PC-9 (cell line): ENCODE measurements at regions not wholly inside any gene's neighbourhood (a gene's known extent, or its start where the extent isn't known, plus 50 kb on each side); places are given as distances from the start of the nearest gene placed in this dataset.

Experiments
- EZH2 ChIP-seq: fragments of 200-600 bp; sonication (generic); IDR thresholded peaks from 2 replicates; pipeline ENCODE4 v1.8.0; 2017; ENCODE audit warnings: antibody characterized with exemption, low read depth
- TF ChIP-seq, protein P1 (sequence below): fragments of 200-600 bp; sonication (generic); conservative IDR thresholded peaks from 2 replicates; pipeline ENCODE4 v1.6.1; 2017; ENCODE audit warnings: mixed run types, antibody characterized with exemption, mild to moderate bottlenecking, moderate library complexity

DNA sequence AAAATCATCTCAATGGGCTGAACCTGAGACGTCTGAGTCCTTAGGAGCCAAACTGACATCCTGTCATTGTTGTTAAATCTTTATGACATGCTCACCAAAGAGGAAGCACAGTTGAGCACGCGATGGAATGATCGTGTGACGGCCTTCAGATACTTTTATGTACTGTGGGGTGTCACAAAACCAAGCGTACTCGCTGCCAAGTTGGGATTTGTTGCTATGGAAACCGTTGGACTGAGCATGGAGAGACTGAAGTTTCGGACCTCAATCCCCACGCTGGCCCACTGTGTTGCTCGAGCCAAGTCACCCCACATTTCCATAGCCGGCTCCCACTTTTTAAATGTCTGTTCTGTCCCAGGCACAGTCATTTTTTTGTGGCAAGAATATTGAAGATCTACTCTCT lies 222.8 kb upstream of the SDK2 start:
- TF ChIP-seq, protein P1, sequence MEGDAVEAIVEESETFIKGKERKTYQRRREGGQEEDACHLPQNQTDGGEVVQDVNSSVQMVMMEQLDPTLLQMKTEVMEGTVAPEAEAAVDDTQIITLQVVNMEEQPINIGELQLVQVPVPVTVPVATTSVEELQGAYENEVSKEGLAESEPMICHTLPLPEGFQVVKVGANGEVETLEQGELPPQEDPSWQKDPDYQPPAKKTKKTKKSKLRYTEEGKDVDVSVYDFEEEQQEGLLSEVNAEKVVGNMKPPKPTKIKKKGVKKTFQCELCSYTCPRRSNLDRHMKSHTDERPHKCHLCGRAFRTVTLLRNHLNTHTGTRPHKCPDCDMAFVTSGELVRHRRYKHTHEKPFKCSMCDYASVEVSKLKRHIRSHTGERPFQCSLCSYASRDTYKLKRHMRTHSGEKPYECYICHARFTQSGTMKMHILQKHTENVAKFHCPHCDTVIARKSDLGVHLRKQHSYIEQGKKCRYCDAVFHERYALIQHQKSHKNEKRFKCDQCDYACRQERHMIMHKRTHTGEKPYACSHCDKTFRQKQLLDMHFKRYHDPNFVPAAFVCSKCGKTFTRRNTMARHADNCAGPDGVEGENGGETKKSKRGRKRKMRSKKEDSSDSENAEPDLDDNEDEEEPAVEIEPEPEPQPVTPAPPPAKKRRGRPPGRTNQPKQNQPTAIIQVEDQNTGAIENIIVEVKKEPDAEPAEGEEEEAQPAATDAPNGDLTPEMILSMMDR: no peak
- TF ChIP-seq EZH2: no peak
